HT-29 (cell line): ENCODE measurements at regions not wholly inside any gene's neighbourhood (a gene's known extent, or its start where the extent isn't known, plus 50 kb on each side); places are given as distances from the start of the nearest gene placed in this dataset. TPM values are rescaled to one million over a fixed set of nuclear protein-coding genes. Genes with fewer than 3 reads are reported as not detected.

ENCODE experiments used
- small RNA-seq: library from RNA; depleted of rRNA; stranded (forward); fragments of <200 nt; gene quantifications from one replicate; pipeline ENCODE3, GENCODE V24; 2014

Small RNAs in the stretch of these regions (small RNA-seq; reads per million reads assigned to genes)
- gene AC027506.1 = not detected
